Liver (tissue), 7 donors: ENCODE measurements at regions not wholly inside any gene's neighbourhood (a gene's known extent, or its start where the extent isn't known, plus 50 kb on each side); places are given as distances from the start of the nearest gene placed in this dataset.

Source experiments
- DNase-seq: peaks from one replicate; pipeline ENCODE4 v3.0.0-alpha.2; 2017; ENCODE audit warnings: low spot score
- H3K27ac ChIP-seq, 2 donors: one replicate each; pipeline ENCODE4 v1.7.0; 2013; ENCODE audit warnings: inconsistent platforms in 2 of 2, low read length in 2 of 2, control low read depth in 1 of 2, low read depth in 1 of 2, mild to moderate bottlenecking in 1 of 2
- H3K27me3 ChIP-seq, 4 donors: one replicate each; pipeline versions ENCODE4 v1.6.1 to v1.7.0; 2013; ENCODE audit warnings: low read length in 3 of 4, inconsistent platforms in 1 of 4, mild to moderate bottlenecking in 1 of 4, moderate library complexity in 1 of 4; ENCODE audit not compliant: control insufficient read depth in 4 of 4, insufficient read depth in 4 of 4
- H3K36me3 ChIP-seq, 4 donors: one replicate each; pipeline versions ENCODE4 v1.6.1 to v1.7.0; 2013; ENCODE audit warnings: low read length in 3 of 4, mild to moderate bottlenecking in 3 of 4, low read depth in 1 of 4, moderate library complexity in 1 of 4; ENCODE audit not compliant: control insufficient read depth in 4 of 4, insufficient read depth in 3 of 4
- H3K4me1 ChIP-seq, 4 donors: one replicate each; pipeline versions ENCODE4 v1.6.1 to v1.7.0; 2013; ENCODE audit warnings: low read length in 3 of 4, mild to moderate bottlenecking in 3 of 4, moderate library complexity in 1 of 4; ENCODE audit not compliant: control insufficient read depth in 4 of 4, insufficient read depth in 4 of 4
- H3K4me3 ChIP-seq, 3 donors: one replicate each; pipeline versions ENCODE4 v1.6.1 to v1.7.0; 2013; ENCODE audit warnings: low read length in 3 of 3, control low read depth in 1 of 3, low read depth in 1 of 3, mild to moderate bottlenecking in 1 of 3
- H3K9ac ChIP-seq, 2 donors: one replicate each; pipeline ENCODE4 v1.7.0; 2013; ENCODE audit warnings: low read length in 2 of 2, mild to moderate bottlenecking in 2 of 2, moderate library complexity in 2 of 2, control low read depth in 1 of 2, low read depth in 1 of 2
- H3K9me3 ChIP-seq, 4 donors: one replicate each; pipeline versions ENCODE4 v1.6.1 to v1.7.0; 2013; ENCODE audit warnings: low read length in 3 of 4; ENCODE audit not compliant: control insufficient read depth in 4 of 4
- FOXA1 ChIP-seq: IDR thresholded peaks from 2 replicates; pipeline ENCODE4 v1.6.1; 2016; ENCODE audit warnings: antibody characterized with exemption
- FOXA2 ChIP-seq: IDR thresholded peaks from 2 replicates; pipeline ENCODE4 v1.6.1; 2016; ENCODE audit warnings: antibody characterized with exemption
- HNF4G ChIP-seq: IDR thresholded peaks from 2 replicates; pipeline ENCODE4 v1.6.1; 2016; ENCODE audit warnings: antibody characterized with exemption
- MAX ChIP-seq: IDR thresholded peaks from 2 replicates; pipeline ENCODE4 v1.6.1; 2016; ENCODE audit warnings: antibody characterized with exemption
- NR2F2 ChIP-seq: IDR thresholded peaks from 2 replicates; pipeline ENCODE4 v1.6.1; 2016; ENCODE audit warnings: antibody characterized with exemption
- RAD21 ChIP-seq, 2 donors: IDR thresholded peaks; 2 replicates each; pipeline ENCODE4 v1.6.1; 2016; ENCODE audit warnings: antibody characterized with exemption in 2 of 2, mild to moderate bottlenecking in 2 of 2
- REST ChIP-seq: IDR thresholded peaks from 2 replicates; pipeline ENCODE4 v1.6.1; 2016; ENCODE audit warnings: antibody characterized with exemption, mild to moderate bottlenecking
- RXRA ChIP-seq, 2 donors: IDR thresholded peaks; 2 replicates each; pipeline ENCODE4 v1.6.1; 2017 to 2018; ENCODE audit warnings: antibody characterized with exemption in 2 of 2, mild to moderate bottlenecking in 1 of 2
- ZBTB33 ChIP-seq: IDR thresholded peaks from 2 replicates; pipeline ENCODE4 v1.6.1; 2016; ENCODE audit warnings: antibody characterized with exemption
- WGBS: extraction: QIAGEN DNeasy Blood & Tissue Kit; methylation state at CpG from one replicate; pipeline ENCODE4 v1.1.7; 2013; 5-methylcytosine and 5-hydroxymethylcytosine counted together
- donor health status: healthy.
- donor health status: healthy.
- donor health status: healthy.
- donor health status: healthy.

DNA sequence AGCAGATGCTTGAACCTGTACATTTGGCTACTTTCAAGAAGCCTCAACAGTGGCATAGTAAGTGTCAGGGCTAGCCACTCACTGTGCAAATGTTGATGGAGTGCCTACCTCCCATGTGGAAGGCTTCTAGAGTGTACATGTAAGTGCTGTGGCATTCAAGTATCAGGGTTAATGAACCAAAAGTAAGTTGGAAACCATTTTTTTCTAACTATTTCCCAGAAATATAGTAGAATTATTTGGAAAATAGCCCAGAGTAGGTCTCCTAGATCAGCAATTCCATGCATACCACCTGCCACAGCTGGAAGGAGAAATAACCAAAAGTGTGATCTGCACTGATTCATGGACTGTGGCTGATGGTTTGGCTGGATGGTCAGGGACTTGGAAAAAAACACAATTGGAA is 53.3 kb downstream of the FOXD1 start:
- DNase-seq, result no peak
- Histone ChIP-seq H3K9me3 (no peaks in the 10 kb centered on the region), H3K27me3 (peaks cover 0 to 12% (median 0%) of the 10 kb centered on the region in 4 donors), H3K4me1 (no peaks in the 10 kb centered on the region), H3K36me3 (no peaks in the 10 kb centered on the region), H3K27ac (no peak overlapping the region), H3K9ac (no peak overlapping the region), H3K4me3 (no peak overlapping the region)
- TF ChIP-seq MAX (no peak), RAD21 (IDR thresholded peaks at IDR 0.05) (no peak), ZBTB33 (no peak), HNF4G (no peak), FOXA1 (no peak), RXRA (IDR thresholded peaks at IDR 0.05) (no peak), FOXA2 (no peak), REST (no peak)

- H3K27me3 ChIP-seq, result peaks cover 0 to 12% (median 0%) of the 10 kb centered on the region in 4 donors
- TF ChIP-seq ZBTB33, result no peak
- TF ChIP-seq MAX, result no peak
- TF ChIP-seq NR2F2, result no peak
- WGBS, result 86% methylated on average over 4 of the region's 4 CpGs
- DNase-seq, result no peak
- H3K36me3 ChIP-seq, result no peaks in the 10 kb centered on the region
- no peak overlapping the region for H3K27ac ChIP-seq
- H3K9ac ChIP-seq, result no peak overlapping the region
- no peaks in the 10 kb centered on the region for H3K9me3 ChIP-seq
- H3K4me3 ChIP-seq, result no peak overlapping the region
- no peaks in the 10 kb centered on the region for H3K4me1 ChIP-seq
Observed at GRCh38 chr5:73394610-73395009, 54.0 kb downstream of the FOXD1 start.
